Esophagus muscularis mucosa (tissue), 3 donors: ENCODE measurements at regions not wholly inside any gene's neighbourhood (a gene's known extent, or its start where the extent isn't known, plus 50 kb on each side); places are given as distances from the start of the nearest gene placed in this dataset.

ENCODE experiments used
- CTCF ChIP-seq, 3 experiments: fragments of 200-600 bp in 2 of 3; fragments of 450-650 bp in 1 of 3; sonication (generic) in 2 of 3; IDR thresholded peaks; one replicate each; pipeline ENCODE4 v1.5.1; 2017 to 2019; ENCODE audit warnings: antibody characterized with exemption in 3 of 3, mild to moderate bottlenecking in 2 of 3, moderate library complexity in 1 of 3
- POLR2A ChIP-seq: fragments of 450-650 bp; IDR thresholded peaks from one replicate; pipeline ENCODE4 v1.6.1; 2017; ENCODE audit warnings: antibody characterized with exemption, moderate library complexity, mild to moderate bottlenecking, low read depth
- POLR2AphosphoS5 ChIP-seq, 2 donors: sonication (generic); formaldehyde crosslinking; IDR thresholded peaks; one replicate each; pipeline ENCODE4 v1.6.1; 2017; ENCODE audit warnings: antibody characterized with exemption in 2 of 2

- no peak for TF ChIP-seq POLR2A
- TF ChIP-seq CTCF (IDR thresholded peaks at IDR 0.05) = no peak
- TF ChIP-seq POLR2AphosphoS5 (IDR thresholded peaks at IDR 0.05) = no peak
Measured at GRCh38 chr1:68788762-68789161, 291.9 kb upstream of the DEPDC1 start.
